D341Med (cell line): ENCODE measurements at regions not wholly inside any gene's neighbourhood (a gene's known extent, or its start where the extent isn't known, plus 50 kb on each side); places are given as distances from the start of the nearest gene placed in this dataset.

ENCODE experiments used
- DNase-seq: peaks from one replicate; pipeline ENCODE4 v3.0.0; 2012; ENCODE audit warnings: low spot score

DNA sequence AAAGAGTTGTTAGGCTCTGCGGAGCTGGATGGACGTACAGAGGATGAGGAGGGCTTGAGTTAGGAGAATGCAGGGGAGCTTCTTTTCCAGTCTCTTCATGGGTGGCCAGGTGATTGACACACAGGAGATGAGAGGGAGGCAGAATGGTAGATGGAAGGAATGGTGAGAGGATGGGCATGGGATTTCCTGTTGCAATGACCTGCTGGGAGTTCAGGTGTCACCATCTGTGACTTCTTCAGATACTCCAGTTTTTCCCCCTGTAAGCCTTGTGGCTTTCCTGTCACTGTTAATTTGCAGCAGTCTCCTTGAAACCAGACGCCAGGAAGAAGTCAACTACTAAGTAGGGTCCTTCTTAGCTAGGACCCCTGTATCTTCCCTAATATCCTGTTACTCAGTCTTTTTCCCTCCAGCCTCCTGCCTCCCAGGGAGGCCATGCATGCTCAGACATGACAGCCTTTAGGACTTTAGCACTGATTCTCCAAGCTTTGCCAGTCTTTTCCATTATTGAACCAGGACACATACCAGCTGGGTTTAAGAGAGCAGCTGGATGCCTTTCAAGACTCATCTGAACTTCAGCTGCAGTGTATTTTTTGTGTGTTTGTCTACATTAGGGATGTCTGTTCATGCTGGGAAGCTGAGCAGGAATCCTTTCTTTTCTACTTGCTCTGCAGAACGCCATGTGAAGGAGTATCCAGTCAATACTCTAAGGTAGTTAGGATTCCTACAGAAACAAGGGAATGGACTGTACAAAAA, 67.2 kb upstream of the CD180 start:
- DNase-seq = no peak

DNA sequence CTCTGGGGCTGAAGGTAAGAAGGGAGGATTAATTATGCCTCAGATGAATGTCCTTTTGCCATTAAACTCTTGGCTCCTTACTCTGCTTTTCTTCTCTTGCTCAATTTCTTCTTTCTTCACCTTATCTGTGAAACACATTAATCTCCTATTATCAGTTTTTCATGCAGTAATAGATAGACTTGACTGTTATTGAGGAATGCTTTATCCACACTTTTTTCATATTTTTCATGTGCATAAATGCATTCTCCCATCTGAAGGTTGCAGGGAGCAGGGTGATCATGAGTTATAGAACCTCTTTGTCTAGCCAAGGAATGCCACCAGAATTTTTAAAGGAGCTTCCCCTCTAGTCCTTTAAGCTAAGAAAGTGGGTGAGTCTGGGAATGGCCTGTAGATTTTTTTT, 66.4 kb upstream of the CD180 start:
- DNase-seq = no peak

DNA sequence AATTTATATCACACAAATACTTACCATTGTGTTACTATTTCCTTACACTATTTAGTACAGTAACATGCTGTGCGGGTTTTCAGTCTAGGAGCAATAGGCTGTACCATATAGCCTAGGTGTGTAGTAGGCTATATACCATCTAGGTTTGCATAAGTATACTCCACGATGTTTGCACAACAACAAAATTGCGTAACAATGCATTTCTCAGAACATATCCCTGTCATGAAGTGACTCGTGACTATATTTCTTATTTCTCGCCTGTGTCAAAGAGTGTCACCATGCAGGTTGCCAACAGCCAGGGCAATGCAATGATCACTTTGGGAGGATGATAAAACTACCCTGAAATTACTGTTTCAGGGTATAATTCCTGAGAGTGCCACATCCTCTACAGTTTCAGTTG, 65.6 kb upstream of the CD180 start:
- DNase-seq = no peak

GRCh38 chr5:67259548-67260215, 63.1 kb upstream of the CD180 start:
- no peak for DNase-seq

GRCh38 chr5:67257500-67257899, 60.9 kb upstream of the CD180 start:
- no peak for DNase-seq

GRCh38 chr5:67257077-67257476, 60.5 kb upstream of the CD180 start:
- DNase-seq = no peak

- DNase-seq = no peak
These were observed 59.3 kb upstream of the CD180 start for GRCh38 chr5:67255881-67256280.

- DNase-seq = no peak
These were observed 57.3 kb upstream of the CD180 start for GRCh38 chr5:67253911-67254310.

DNA sequence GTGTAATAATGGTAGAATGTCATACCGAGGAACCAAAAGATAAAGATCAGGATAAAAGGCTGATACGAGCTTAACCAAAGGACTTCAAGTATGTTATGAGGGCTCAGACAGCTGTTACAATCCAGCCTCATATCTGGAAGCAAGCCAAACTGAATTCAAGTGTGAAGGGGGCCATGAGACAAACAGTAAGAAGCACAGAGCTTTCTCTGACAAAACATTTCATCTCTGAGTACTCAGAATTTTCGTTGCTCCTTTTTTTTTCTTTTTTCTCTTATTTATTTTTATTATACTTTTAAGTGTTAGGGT, 52.9 kb upstream of the CD180 start:
- no peak for DNase-seq

DNA sequence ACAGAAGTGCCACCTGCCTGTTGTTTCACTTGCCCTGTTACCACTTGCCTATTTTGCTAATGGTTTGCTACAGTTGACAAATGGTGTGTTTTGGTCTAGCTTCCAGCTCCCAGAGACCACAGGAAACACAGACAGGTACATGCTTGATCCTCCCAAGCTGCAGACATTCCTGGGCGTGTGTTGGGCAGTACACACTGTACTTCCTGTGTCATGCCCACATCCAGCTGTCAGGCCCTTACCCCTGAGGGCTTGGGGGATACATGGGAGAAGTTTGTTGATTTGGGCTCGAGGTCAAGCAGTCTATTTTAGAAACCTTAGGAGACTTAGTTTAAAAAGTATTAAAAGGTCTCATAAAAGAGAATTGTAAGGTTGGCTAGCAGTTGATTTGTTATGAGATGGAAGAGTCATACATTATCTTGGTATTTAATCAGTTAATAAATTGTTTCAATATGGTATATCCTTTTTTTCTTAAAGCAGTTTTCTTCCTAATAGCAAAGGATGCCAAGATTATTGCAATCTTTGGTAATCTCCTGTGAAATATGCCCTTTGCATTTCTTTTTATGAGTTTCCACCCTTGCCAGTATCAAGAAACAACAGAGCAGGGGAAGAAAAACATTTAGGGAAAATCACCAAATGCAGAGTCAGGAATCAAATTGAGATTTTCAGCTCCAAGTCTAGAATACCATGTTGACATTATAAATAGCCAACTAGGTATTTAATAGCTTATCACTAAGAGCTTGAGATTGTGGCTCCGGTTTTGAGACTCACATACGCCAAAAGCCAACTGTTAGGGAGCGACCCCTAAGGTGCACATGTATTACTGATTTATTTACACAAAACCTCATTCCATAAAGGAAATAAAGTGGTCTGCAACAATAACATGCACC, 52.3 kb upstream of the CD180 start:
- DNase-seq = no peak

DNA sequence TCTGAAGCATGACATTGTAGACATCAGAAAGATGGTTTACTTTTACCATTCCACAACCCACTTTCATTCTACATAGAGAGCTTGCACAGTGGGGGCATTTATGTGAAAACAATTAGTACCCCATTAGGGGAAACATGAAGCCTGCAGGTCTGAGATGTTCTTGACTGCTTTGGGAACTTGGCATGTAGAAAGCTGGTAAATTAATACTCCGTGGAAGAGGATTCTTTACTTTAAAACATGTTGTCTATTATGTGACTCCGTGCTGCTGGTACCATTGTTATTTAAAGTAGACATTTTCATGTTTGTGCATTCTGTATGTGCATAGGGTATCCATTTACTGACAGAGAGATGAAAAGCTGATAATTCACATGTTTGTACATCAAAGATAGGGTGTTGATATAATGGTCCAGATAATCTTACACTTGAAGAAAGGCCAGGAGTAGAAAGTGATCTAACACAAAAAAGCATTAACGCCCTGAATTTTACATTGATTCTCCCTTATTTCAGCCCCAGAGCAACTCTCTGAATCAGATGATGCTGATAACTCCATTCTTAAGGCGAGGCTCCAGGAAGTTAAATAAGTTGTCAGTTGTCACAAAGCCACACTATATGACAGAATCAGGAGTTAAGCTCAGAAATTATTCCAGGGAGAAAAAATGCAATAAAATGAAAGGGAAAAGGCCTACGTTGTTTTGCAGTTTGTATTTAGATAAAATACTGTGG, 50.1 kb upstream of the CD180 start:
- no peak for DNase-seq
